ENCODE measurements at regions not wholly inside any gene's neighbourhood (a gene's known extent, or its start where the extent isn't known, plus 50 kb on each side); places are given as distances from the start of the nearest gene placed in this dataset.
"Not testable (repeated sequence)": the region's sequence is repeated elsewhere in the genome, so short reads cannot be mapped to it uniquely, and the experiment has no call there.

DNA sequence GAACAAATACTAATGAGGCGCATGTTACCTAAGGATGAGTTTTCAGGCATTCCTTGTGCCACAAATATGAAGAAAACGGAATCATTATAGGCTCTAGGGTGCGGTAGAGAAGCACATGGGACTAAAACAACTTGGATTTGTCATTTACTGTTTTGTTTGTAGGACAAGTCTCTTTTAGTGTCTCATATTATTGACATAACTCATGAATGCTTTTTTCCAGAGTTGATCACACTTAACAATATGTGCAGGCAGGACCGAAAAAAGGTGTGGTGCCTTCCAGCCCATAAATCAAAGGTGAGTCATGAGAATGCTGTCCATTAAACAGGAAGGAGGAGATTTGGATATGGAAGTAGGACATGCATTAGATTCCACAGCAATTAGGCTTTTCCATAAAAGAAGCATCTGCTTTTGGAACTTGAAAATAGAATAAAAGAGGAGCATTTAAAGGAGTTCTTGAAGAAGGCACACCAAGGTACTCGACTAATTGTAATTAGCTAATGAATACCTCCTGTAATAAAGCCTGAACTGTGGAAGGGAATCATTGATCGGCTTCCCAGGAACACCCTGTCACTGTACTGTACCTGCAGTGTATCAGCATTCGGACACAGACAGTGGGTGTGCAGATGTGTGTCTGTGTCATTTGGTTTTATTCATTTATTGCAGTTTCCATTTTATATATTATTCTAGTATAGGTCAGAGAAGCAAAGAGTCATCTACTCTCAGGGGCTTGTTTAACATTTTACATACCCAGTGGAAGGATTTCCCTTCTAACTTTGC, 119.7 kb upstream of the KLF14 start:
- no peak for DNase-seq (ENCODE audit: low spot score in 2 of 2)
- Histone ChIP-seq H3K27ac (no peak overlapping the region), H3K9me3 (peaks cover 0 to 30% (median 11%) of the 10 kb centered on the region in 4 donors), H3K4me1 (no peaks in the 10 kb centered on the region), H3K36me3 (peaks cover 0 to 62% (median 0%) of the 10 kb centered on the region in 3 donors), H3K4me3 (no peak overlapping the region), H3K27me3 (no peaks in the 10 kb centered on the region)
- 92% methylated on average over 7 of the region's 7 CpGs for WGBS, 2 donors
- TF ChIP-seq EP300 (IDR thresholded peaks at IDR 0.05) (no peak), POLR2A (IDR thresholded peaks at IDR 0.05) (no peak)
- TF ChIP-seq, protein P1, sequence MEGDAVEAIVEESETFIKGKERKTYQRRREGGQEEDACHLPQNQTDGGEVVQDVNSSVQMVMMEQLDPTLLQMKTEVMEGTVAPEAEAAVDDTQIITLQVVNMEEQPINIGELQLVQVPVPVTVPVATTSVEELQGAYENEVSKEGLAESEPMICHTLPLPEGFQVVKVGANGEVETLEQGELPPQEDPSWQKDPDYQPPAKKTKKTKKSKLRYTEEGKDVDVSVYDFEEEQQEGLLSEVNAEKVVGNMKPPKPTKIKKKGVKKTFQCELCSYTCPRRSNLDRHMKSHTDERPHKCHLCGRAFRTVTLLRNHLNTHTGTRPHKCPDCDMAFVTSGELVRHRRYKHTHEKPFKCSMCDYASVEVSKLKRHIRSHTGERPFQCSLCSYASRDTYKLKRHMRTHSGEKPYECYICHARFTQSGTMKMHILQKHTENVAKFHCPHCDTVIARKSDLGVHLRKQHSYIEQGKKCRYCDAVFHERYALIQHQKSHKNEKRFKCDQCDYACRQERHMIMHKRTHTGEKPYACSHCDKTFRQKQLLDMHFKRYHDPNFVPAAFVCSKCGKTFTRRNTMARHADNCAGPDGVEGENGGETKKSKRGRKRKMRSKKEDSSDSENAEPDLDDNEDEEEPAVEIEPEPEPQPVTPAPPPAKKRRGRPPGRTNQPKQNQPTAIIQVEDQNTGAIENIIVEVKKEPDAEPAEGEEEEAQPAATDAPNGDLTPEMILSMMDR (IDR thresholded peaks at IDR 0.05): no peak

DNA sequence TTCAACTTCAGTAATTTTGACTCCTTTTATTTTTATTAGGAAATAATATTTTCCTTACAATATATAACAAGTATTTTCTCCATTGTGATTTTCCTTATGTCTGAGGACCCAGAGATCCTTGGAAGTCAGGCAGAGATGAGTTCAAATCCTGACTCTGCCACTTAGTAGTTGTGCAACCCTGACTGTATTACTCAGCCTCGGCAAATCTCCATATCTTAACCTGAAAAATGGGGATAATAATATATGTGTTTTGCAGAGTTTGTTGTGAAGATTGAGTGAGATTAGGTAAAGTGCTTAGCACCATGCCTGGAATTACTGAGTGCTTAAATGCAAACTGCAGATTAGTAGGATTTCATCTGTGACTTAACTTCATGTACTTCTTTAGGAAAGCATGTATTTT, 120.5 kb upstream of the KLF14 start:
- 94 to 100% methylated on average over 1 of the region's 1 CpG for WGBS, 2 donors

DNA sequence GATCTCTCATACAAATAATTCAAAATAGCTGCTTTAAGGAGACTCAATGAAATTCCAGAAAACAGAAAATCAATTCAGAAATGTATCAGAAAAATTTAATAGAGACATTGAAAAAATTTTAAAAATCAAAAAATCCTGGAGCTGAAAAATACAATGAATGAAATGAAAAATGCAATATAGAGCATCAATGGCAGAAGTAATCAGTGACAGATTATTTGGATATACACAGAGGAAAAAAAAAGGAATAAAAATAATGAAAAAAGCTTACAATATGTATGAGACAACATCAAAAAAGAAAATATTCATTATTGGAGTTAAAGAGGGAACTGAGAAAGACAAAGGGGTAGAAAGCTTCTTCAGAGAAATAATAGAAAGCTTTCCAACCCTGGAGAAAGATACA, 122.9 kb upstream of the KLF14 start:
- H3K36me3 ChIP-seq: peaks cover 0 to 94% (median 7%) of the 10 kb centered on the region in 3 donors
- H3K4me3 ChIP-seq: no peak overlapping the region
- no peaks in the 10 kb centered on the region for H3K4me1 ChIP-seq
- DNase-seq (ENCODE audit: low spot score in 2 of 2): no peak
- H3K27ac ChIP-seq: no peak overlapping the region
- TF ChIP-seq POLR2A (IDR thresholded peaks at IDR 0.05): no peak
- TF ChIP-seq, protein P1 (IDR thresholded peaks at IDR 0.05): no peak
- no peak for TF ChIP-seq EP300 (IDR thresholded peaks at IDR 0.05)
- H3K9me3 ChIP-seq: peaks cover 0 to 61% (median 18%) of the 10 kb centered on the region in 4 donors
- no peaks in the 10 kb centered on the region for H3K27me3 ChIP-seq

More for the DNA sequence above, 120.5 kb upstream of the KLF14 start:
- Histone ChIP-seq H3K4me1 (no peaks in the 10 kb centered on the region), H3K9me3 (peaks cover 0 to 38% (median 15%) of the 10 kb centered on the region in 4 donors), H3K27me3 (no peaks in the 10 kb centered on the region), H3K27ac (no peak overlapping the region), H3K4me3 (no peak overlapping the region), H3K36me3 (peaks cover 0 to 70% (median 0%) of the 10 kb centered on the region in 3 donors)
- TF ChIP-seq EP300 (IDR thresholded peaks at IDR 0.05): no peak
- no peak for TF ChIP-seq POLR2A (IDR thresholded peaks at IDR 0.05)
- TF ChIP-seq, protein P1 (IDR thresholded peaks at IDR 0.05): no peak
- DNase-seq (ENCODE audit: low spot score in 2 of 2): no peak

DNA sequence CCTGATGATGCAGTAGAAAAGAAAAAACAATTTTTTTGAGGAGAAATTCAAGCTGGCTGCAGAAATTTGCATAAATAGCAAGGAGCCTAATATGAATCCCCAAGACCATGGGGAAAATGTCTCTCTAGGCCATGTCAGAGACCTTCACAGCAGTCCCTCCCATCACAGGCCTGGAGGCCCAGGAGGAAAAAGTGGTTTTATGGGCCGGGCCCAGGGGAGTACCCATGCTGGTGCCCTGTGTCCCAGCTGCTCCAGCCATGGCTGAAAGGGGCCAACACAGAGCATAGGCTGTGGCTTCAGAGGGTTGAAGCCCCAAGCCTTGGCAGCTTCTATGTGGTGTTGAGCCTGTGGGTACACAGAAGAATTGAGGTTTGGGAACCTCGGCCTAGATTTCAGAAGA, 126.8 kb upstream of the KLF14 start:
- H3K27me3 ChIP-seq; H3K27ac ChIP-seq; H3K4me1 ChIP-seq; DNase-seq (ENCODE audit: low spot score in 2 of 2); H3K4me3 ChIP-seq: not testable (repeated sequence)
- Histone ChIP-seq H3K9me3 (peaks cover 0 to 64% (median 18%) of the 10 kb centered on the region in 4 donors), H3K36me3 (peaks cover 0 to 100% (median 7%) of the 10 kb centered on the region in 3 donors)
- 75 to 96% methylated on average over 2 of the region's 2 CpGs for WGBS, 2 donors

DNA sequence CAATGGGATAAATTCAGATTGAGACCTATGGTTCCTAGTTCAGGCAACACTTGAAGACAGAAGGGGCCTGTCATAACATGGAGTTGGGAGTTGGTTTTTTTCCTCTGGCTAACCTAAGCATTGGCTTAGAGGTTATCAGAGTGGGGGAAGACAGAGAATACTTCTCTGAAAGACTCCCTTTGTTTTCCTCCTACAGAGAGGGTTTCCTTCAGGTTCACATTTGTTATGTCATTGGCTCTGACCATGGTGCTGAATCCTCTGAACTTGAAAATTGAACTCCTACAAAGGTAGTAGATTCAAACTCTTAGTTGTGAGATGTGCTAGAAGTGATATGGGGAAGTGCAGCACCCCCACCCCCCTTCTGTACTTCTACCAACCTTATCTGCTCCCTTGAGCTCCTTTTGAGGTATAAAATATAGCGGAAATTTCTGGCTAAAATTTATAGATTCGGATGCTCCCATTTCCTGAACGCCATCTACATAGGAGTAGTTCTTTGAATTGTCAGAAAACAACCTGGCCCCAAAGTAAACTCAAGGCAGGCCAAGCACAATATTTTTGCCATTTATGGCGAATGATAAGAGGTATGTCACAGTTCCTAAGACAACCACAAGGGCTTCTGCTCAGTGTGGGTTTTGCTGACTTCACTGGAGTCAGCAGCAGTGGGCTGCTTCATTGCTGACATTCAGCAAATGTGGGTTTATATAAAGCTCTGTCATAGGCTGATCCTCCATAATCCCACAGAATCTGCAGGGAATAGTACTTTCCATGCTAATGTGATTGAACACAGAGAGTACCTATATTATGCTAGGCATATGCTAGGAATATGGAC, 131.6 kb upstream of the KLF14 start:
- Histone ChIP-seq H3K27ac (no peak overlapping the region), H3K4me1 (no peaks in the 10 kb centered on the region), H3K4me3 (no peak overlapping the region), H3K27me3 (no peaks in the 10 kb centered on the region), H3K9me3 (peaks cover 0 to 16% (median 0%) of the 10 kb centered on the region in 4 donors), H3K36me3 (peaks cover 0 to 98% (median 19%) of the 10 kb centered on the region in 3 donors)
- WGBS, 2 donors: 79 to 86% methylated on average over 4 of the region's 4 CpGs
- TF ChIP-seq, protein P1 (IDR thresholded peaks at IDR 0.05): no peak
- TF ChIP-seq EP300 (IDR thresholded peaks at IDR 0.05) (no peak), POLR2A (IDR thresholded peaks at IDR 0.05) (no peak)
- DNase-seq (ENCODE audit: low spot score in 2 of 2): no peak

Data from tibial nerve (tissue), 4 donors.